ENCODE measurements at regions not wholly inside any gene's neighbourhood (a gene's known extent, or its start where the extent isn't known, plus 50 kb on each side); places are given as distances from the start of the nearest gene placed in this dataset.
A peak's percentile ranks its signal among the peaks of the same experiment; 100 is the strongest.
"Not testable (repeated sequence)": the region's sequence is repeated elsewhere in the genome, so short reads cannot be mapped to it uniquely, and the experiment has no call there.

DNA sequence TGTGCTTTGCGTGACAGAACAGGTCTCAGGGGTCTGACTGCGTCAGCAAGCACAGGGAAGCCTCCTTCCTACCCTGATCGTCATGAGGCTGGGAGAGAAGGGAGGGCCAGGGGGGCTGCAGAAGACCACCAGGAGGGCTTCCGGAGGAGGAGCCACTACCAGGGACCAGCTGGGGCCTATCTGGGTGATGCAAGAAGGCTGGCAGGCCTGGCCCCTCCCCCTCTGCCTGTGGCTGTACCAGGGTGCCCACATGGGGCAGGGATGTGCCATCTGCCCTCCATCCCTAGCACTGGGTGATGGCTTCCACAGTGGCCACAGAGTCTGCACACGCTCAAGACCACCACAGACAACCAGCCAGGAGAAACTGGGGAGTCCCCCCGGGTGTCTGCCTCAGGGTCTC is 116.4 kb upstream of the NKX1-1 start:
- DNase-seq = no peak

- no peak for DNase-seq
Observed at GRCh38 chr4:1521821-1522361, 115.6 kb upstream of the NKX1-1 start.

GRCh38 chr4:1520795-1521576 is 114.7 kb upstream of the NKX1-1 start:
- DNase-seq = not testable (repeated sequence)

- no peak for DNase-seq
Observed at GRCh38 chr4:1519787-1520661, 113.8 kb upstream of the NKX1-1 start.

- no peak for DNase-seq
Observed at GRCh38 chr4:1518997-1519700, 112.9 kb upstream of the NKX1-1 start.

- DNase-seq = no peak
Observed at GRCh38 chr4:1517592-1518411, 111.6 kb upstream of the NKX1-1 start.

DNA sequence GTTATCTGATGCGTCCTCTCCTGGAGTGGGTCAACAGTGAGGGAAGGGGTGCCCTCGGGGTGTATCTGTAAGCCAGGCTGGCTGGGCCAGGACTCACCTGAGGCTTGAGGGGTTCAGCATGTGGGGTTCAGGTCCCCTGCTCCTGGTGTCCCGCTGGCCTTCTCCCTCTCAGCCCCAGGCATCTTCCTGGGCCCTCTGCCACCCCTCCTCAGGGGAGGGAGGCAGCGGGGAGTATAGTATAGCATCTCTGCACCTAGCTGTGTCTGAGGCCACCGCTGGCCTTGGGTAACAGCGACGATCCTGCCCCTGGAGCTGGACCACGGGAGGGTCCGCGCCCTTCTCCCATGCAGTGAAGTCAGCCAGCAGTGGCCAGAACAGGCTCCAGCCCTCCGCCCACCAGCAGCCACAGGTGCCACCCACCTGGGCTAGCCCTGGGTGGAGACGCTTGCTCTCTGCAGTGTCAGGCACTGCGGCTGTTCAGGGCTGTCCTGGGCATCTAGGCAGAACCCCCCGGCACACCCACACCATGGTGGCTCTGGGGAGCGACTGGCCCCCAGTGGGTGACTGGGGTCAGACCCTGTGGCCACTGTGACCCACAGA is 110.7 kb upstream of the NKX1-1 start:
- DNase-seq = no peak

DNA sequence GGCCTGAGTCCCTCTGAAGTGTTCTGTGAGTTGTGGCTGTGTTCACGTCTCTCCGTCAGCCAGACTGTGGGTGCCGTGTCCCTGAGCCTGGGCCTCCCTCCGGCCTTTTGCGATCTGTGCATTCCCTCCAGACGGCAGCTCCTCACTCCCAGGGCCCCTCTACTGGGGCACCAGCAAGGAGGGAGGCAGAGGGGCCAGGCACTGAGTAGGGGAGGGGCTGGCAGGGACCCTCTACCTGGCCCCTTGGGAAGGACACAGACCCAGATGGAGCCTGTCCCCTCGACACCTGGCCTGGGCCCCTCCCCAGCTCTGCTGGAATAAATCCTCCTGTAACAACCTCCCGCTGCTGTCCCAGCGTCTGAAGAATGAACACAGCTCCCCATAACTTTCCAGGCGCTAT is 110.0 kb upstream of the NKX1-1 start:
- no peak for DNase-seq

- DNase-seq = no peak
Observed at GRCh38 chr4:1515763-1516162, 109.5 kb upstream of the NKX1-1 start.

GRCh38 chr4:1515156-1515555 is 108.9 kb upstream of the NKX1-1 start:
- DNase-seq = no peak

GRCh38 chr4:1514612-1515011 is 108.4 kb upstream of the NKX1-1 start:
- no peak for DNase-seq

DNA sequence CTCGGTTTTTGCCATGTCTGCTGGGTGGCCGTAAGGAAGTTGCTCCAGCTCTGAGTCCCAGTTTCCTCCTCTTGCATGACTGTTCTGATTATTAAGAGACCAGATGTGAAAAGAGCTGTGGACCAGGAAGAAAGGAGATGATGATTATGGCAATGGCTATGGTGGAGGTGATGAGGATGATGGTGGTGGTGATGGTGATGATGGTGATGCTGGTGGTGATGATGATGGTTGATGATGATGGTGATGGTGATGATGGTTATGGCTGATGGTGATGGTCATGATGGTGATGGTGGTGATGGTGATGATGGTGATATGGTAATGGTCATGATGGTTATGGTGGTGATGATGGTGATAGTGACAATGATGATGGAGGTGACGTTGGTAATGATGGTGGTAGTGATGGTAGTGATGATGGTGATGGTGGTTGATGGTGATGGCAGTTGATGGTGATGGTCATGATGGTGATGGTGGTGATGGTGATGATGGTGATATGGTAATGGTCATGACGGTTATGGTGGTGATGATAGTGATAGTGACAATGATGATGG is 107.8 kb upstream of the NKX1-1 start:
- DNase-seq = no peak

DNA sequence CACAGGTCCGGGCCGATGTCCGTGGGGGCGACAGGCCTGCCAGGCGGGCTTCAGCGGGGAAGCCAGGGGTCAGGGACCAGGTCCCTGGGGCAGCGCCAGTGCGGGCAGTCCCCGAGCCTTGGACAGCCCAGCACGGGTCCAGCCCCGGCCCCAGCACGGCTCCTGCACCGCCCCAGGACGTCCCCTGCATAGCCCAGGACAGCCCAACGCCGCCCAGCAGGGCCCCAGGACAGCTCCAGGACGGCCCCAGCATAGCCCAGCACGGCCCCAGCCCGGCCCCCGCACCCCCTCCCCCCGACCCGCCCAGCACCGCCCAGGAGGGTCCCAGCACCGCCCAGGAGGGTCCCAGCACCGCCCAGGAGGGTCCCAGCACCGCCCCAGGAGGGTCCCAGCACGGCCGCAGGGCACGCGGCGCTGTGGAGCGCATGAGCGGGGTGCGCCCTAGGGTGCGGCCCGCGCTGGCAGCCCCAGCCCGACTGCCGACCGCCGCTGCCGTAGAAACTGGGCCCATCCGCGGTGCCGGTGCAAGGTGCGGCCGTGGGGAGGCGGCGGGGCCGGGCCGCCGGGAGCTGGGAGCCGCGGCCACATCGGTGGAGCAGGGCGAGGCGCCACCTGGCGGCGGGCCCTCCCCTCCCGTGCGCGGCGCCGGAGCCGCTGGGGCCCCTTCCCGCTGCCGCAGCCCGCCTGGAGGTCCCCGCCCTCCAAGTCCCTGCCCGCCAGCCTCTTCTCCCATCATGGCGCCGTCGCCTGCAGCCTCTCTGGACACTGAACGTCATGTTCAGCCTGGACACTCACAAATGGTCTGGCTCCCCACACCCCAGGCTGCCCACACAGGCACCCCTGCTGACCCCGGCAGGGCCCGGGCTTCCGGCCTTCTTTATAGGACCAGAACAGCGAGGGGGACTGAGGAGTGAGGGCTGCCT is 106.8 kb upstream of the NKX1-1 start:
- no peak for DNase-seq

DNA sequence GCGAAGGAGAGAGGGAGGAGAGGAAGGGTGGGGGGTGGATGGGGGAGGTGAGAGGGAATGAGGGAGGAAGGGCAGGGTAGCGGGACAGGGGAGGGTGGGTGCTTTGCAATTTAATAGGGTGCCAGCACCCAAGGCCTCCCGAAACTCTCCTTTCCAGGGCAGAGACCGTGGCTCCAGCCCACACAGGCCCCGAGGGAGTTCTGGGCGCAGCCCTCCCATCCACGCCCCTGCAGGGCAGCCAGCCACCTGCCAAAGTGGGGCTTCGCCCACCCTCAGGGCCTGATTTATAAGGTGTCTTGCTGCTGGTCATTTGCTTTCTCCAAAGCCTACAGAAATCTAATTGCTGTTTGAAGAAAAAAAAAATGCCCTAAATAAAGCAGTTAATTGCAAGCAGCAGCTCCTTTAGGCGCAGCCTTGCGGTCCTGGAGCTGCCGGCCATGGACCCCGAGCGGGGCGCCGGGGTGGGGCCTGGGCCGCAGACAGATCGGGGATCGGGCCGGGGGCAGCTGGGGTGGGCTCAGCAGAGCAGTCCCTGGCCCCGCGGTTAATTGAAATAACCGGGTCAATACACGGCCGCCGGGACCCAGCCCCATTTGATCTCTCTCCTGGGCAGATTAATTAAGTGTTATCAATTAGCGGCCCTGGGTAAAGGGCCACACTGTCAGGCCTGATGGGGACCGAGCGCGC is 106.0 kb upstream of the NKX1-1 start:
- DNase-seq = no peak

- DNase-seq = peak; percentile 21
Observed at GRCh38 chr4:1511441-1512041, 105.3 kb upstream of the NKX1-1 start.

GRCh38 chr4:1510931-1511330 is 104.7 kb upstream of the NKX1-1 start:
- no peak for DNase-seq

GRCh38 chr4:1509366-1509765 is 103.1 kb upstream of the NKX1-1 start:
- DNase-seq = no peak

GRCh38 chr4:1508161-1509160 is 102.2 kb upstream of the NKX1-1 start:
- no peak for DNase-seq

Measured in NCI-H1694 (cell line).